ENCODE measurements at regions not wholly inside any gene's neighbourhood (a gene's known extent, or its start where the extent isn't known, plus 50 kb on each side); places are given as distances from the start of the nearest gene placed in this dataset.

- H3K27ac ChIP-seq (replicated peaks), result no peak overlapping the region
- no peak for DNase-seq (ENCODE audit: low read depth in 1 of 2, low spot score in 1 of 2)
- H3K4me3 ChIP-seq (replicated peaks; ENCODE audit: insufficient read depth, low read length), result no peak overlapping the region
- TF ChIP-seq POLR2AphosphoS5 (IDR thresholded peaks at IDR 0.05; ENCODE audit: low read depth) (no peak), CTCF (IDR thresholded peaks at IDR 0.05; ENCODE audit: insufficient read depth, low read length) (no peak)
- H3K27me3 ChIP-seq (ENCODE audit: insufficient read depth, poor library complexity, severe bottlenecking), result no peaks in the 10 kb centered on the region
These were observed 1892.1 kb upstream of the SEL1L start for GRCh38 chr14:83425706-83426105.

GRCh38 chr14:83433618-83434017 is 1900.0 kb upstream of the SEL1L start:
- H3K27me3 ChIP-seq (ENCODE audit: insufficient read depth, poor library complexity, severe bottlenecking), result no peaks in the 10 kb centered on the region
- no peak for TF ChIP-seq SPI1 (IDR thresholded peaks at IDR 0.05; ENCODE audit: borderline replicate concordance, low read depth)
- TF ChIP-seq POLR2AphosphoS5 (IDR thresholded peaks at IDR 0.05; ENCODE audit: low read depth), result no peak
- no peak for TF ChIP-seq GABPA (IDR thresholded peaks at IDR 0.05; ENCODE audit: low read depth)
- no peak overlapping the region for H3K27ac ChIP-seq (replicated peaks)
- H3K4me3 ChIP-seq (replicated peaks; ENCODE audit: insufficient read depth, low read length), result no peak overlapping the region
- DNase-seq (ENCODE audit: low read depth in 1 of 2, low spot score in 1 of 2), result no peak

- Histone ChIP-seq H3K27ac (replicated peaks) (no peak overlapping the region), H3K27me3 (ENCODE audit: insufficient read depth, poor library complexity, severe bottlenecking) (no peaks in the 10 kb centered on the region), H3K4me3 (replicated peaks; ENCODE audit: insufficient read depth, low read length) (no peak overlapping the region)
- TF ChIP-seq SPI1 (IDR thresholded peaks at IDR 0.05; ENCODE audit: borderline replicate concordance, low read depth), result no peak
- DNase-seq (ENCODE audit: low read depth in 1 of 2, low spot score in 1 of 2), result no peak
These were observed 1908.1 kb upstream of the SEL1L start for GRCh38 chr14:83441801-83442200.

GRCh38 chr14:83455561-83455960 is 1921.9 kb upstream of the SEL1L start:
- Histone ChIP-seq H3K4me3 (replicated peaks; ENCODE audit: insufficient read depth, low read length) (no peak overlapping the region), H3K27ac (replicated peaks) (no peak overlapping the region), H3K27me3 (ENCODE audit: insufficient read depth, poor library complexity, severe bottlenecking) (no peaks in the 10 kb centered on the region)
- no peak for TF ChIP-seq POLR2AphosphoS5 (IDR thresholded peaks at IDR 0.05; ENCODE audit: low read depth)
- no peak for TF ChIP-seq GABPA (IDR thresholded peaks at IDR 0.05; ENCODE audit: low read depth)
- no peak for TF ChIP-seq SPI1 (IDR thresholded peaks at IDR 0.05; ENCODE audit: borderline replicate concordance, low read depth)
- TF ChIP-seq REST (IDR thresholded peaks at IDR 0.05; ENCODE audit: insufficient replicate concordance, low read depth), result no peak
- TF ChIP-seq CTCF (IDR thresholded peaks at IDR 0.05; ENCODE audit: insufficient read depth, low read length), result no peak
- DNase-seq (ENCODE audit: low read depth in 1 of 2, low spot score in 1 of 2), result no peak

GRCh38 chr14:83461521-83461920 is 1927.9 kb upstream of the SEL1L start:
- no peak for DNase-seq (ENCODE audit: low read depth in 1 of 2, low spot score in 1 of 2)
- Histone ChIP-seq H3K4me3 (replicated peaks; ENCODE audit: insufficient read depth, low read length) (no peak overlapping the region), H3K27ac (replicated peaks) (no peak overlapping the region), H3K27me3 (ENCODE audit: insufficient read depth, poor library complexity, severe bottlenecking) (no peaks in the 10 kb centered on the region)
- TF ChIP-seq POLR2AphosphoS5 (IDR thresholded peaks at IDR 0.05; ENCODE audit: low read depth), result no peak

- DNase-seq (ENCODE audit: low read depth in 1 of 2, low spot score in 1 of 2), result no peak
- TF ChIP-seq SPI1 (IDR thresholded peaks at IDR 0.05; ENCODE audit: borderline replicate concordance, low read depth) (no peak), REST (IDR thresholded peaks at IDR 0.05; ENCODE audit: insufficient replicate concordance, low read depth) (no peak), GABPA (IDR thresholded peaks at IDR 0.05; ENCODE audit: low read depth) (no peak), CTCF (IDR thresholded peaks at IDR 0.05; ENCODE audit: insufficient read depth, low read length) (no peak), POLR2AphosphoS5 (IDR thresholded peaks at IDR 0.05; ENCODE audit: low read depth) (no peak)
- Histone ChIP-seq H3K27me3 (ENCODE audit: insufficient read depth, poor library complexity, severe bottlenecking) (no peaks in the 10 kb centered on the region), H3K27ac (replicated peaks) (no peak overlapping the region), H3K4me3 (replicated peaks; ENCODE audit: insufficient read depth, low read length) (no peak overlapping the region)
These were observed 1929.1 kb upstream of the SEL1L start for GRCh38 chr14:83462759-83463158.
